ENCODE measurements at regions not wholly inside any gene's neighbourhood (a gene's known extent, or its start where the extent isn't known, plus 50 kb on each side); places are given as distances from the start of the nearest gene placed in this dataset.
A peak's percentile ranks its signal among the peaks of the same experiment; 100 is the strongest.

DNA sequence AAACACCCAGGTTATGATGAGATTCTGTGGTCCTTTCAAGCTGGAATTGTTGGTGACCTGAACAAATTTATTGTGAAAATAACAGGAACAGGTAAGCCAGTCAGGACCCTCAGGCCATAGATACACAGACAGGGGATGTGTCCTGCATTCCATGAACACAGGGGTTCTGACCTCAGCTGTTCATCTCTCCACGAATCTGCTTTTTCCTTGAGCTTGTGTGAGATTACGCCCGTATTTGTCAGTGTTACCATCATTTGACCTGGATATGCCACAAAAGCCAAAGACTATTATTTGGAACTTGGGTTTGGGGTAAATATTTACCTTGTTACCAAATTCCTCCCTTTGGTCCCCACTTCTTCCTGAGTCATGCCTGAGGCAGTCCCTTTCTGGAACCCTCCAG lies 288.9 kb downstream of the PREX1 start:
- 35 to 36% methylated on average over 3 of the region's 3 CpGs for WGBS, 2 donors
- Histone ChIP-seq H3K27me3 (no peaks in the 10 kb centered on the region), H3K27ac (no peak overlapping the region), H3K4me3 (no peak overlapping the region), H3K4me1 (no peaks in the 10 kb centered on the region), H3K9me3 (no peaks in the 10 kb centered on the region), H3K36me3 (no peaks in the 10 kb centered on the region)
- ATAC-seq, result no peak
- intact Hi-C loops (cut with DNase I), result no loop called here
- no peak for TF ChIP-seq CTCF (IDR thresholded peaks at IDR 0.05)
- DNase-seq, result no peak
- FAIRE-seq, result no peak

DNA sequence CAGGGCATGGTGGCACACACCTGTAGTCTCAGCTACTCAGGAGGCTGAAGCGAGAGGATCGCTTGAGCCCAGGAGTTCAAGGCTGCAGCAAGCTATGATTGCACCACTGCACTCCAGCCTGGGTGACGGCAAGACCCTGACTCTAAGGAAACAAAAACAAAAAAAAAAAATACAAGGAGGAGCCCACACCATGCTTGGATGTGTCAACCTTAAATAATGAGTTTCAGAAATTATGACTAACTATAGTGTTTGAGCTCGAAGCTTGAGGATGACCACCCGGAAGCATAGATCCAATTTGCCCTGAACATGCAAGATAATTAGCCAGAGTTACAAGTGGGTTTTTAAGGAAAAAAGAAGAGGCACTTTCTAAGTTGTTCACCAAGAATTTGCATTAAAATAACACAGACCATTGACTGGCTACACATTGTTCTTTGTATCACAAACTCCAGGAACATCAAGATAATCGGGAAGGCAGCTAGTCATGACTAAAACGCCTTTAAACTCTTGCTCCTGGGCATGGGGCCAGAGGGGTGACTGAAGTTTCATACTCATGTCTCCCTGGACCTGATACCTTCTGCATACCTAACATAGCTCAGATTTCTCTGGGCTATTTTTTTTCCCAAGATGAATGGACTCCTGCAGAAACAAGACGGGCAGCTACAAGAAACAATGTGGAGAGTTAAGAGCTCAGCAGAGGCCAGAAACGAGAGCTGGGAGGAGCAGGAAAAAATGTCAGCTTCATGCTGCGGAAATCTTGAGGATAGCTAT lies 289.6 kb downstream of the PREX1 start:
- intact Hi-C loops (cut with DNase I), result no loop called here
- H3K36me3 ChIP-seq, result no peaks in the 10 kb centered on the region
- H3K4me3 ChIP-seq, result no peak overlapping the region
- no peak for TF ChIP-seq CTCF (IDR thresholded peaks at IDR 0.05)
- FAIRE-seq, result no peak
- DNase-seq, result peak in 4 of 6 donors; percentile 8 to 41 (median 28)
- 37 to 39% methylated on average over 10 of the region's 10 CpGs for WGBS, 2 donors
- H3K27me3 ChIP-seq, result no peaks in the 10 kb centered on the region
- ATAC-seq, result peak in 2 of 4 donors; percentile 19 to 66
- no peaks in the 10 kb centered on the region for H3K4me1 ChIP-seq
- no peak overlapping the region for H3K27ac ChIP-seq
- no peaks in the 10 kb centered on the region for H3K9me3 ChIP-seq

DNA sequence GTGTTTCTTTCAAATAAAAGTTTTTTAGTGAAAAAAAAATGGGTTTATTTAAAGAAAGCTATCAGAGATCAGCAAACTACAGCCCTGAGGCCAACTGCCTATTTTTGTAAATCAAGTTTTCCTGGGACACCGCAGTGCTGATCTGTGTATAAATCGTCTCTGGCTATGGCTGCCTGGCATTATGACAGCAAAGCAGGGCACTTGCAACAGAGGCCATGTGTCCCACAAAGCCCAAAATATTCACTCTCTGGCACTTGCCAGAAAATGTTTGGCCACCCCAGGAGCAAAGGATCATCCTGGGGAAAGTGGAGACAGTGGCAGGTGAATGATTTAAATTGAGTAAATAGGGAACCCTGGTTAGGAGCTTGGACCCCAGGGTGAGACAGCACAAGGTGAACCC lies 291.6 kb downstream of the PREX1 start:
- no peak for DNase-seq
- intact Hi-C loops (cut with DNase I), result no loop called here
- no peak for TF ChIP-seq CTCF (IDR thresholded peaks at IDR 0.05)
- WGBS, 2 donors, result 66 to 79% methylated on average over 2 of the region's 2 CpGs
- H3K36me3 ChIP-seq, result no peaks in the 10 kb centered on the region
- no peaks in the 10 kb centered on the region for H3K4me1 ChIP-seq
- H3K27ac ChIP-seq, result no peak overlapping the region
- FAIRE-seq, result no peak
- no peaks in the 10 kb centered on the region for H3K9me3 ChIP-seq
- no peaks in the 10 kb centered on the region for H3K27me3 ChIP-seq
- no peak for ATAC-seq
- no peak overlapping the region for H3K4me3 ChIP-seq

GRCh38 chr20:48535556-48535955 lies 292.2 kb downstream of the PREX1 start:
- no peak for DNase-seq
- H3K27ac ChIP-seq, result no peak overlapping the region
- H3K36me3 ChIP-seq, result no peaks in the 10 kb centered on the region
- no peak for TF ChIP-seq CTCF (IDR thresholded peaks at IDR 0.05)
- no peak for ATAC-seq
- no peak for FAIRE-seq
- H3K4me1 ChIP-seq, result no peaks in the 10 kb centered on the region
- no peaks in the 10 kb centered on the region for H3K9me3 ChIP-seq
- no peaks in the 10 kb centered on the region for H3K27me3 ChIP-seq
- H3K4me3 ChIP-seq, result no peak overlapping the region
- WGBS, 2 donors, result 73 to 84% methylated on average over 5 of the region's 5 CpGs
- intact Hi-C loops (cut with DNase I), result no loop called here

- no peak overlapping the region for H3K27ac ChIP-seq
- WGBS, 2 donors, result 65 to 69% methylated on average over 2 of the region's 2 CpGs
- ATAC-seq (no peak), DNase-seq (no peak), FAIRE-seq (no peak)
- no peak overlapping the region for H3K4me3 ChIP-seq
- no peaks in the 10 kb centered on the region for H3K36me3 ChIP-seq
- H3K4me1 ChIP-seq, result no peaks in the 10 kb centered on the region
- TF ChIP-seq CTCF (IDR thresholded peaks at IDR 0.05), result no peak
- peaks cover 0 to 3% (median 0%) of the 10 kb centered on the region in 4 donors for H3K27me3 ChIP-seq
- H3K9me3 ChIP-seq, result no peaks in the 10 kb centered on the region
- intact Hi-C loops (cut with DNase I), result no loop called here
These were observed 295.8 kb downstream of the PREX1 start for GRCh38 chr20:48532028-48532427.
